Vagina (tissue), 2 donors: ENCODE measurements at regions not wholly inside any gene's neighbourhood (a gene's known extent, or its start where the extent isn't known, plus 50 kb on each side); places are given as distances from the start of the nearest gene placed in this dataset.

ENCODE experiments used
- DNase-seq, 2 donors: peaks; one replicate each; pipeline ENCODE4 v3.0.0-alpha.2; 2017; ENCODE audit errors: extremely low spot score in 2 of 2
- H3K27ac ChIP-seq: fragments of 200-600 bp; sonication (generic); one replicate; pipeline ENCODE4 v1.5.1; 2019
- H3K27me3 ChIP-seq: fragments of 200-600 bp; sonication (generic); one replicate; pipeline ENCODE4 v1.5.1; 2019
- H3K36me3 ChIP-seq, 2 donors: fragments of 200-600 bp; sonication (generic); one replicate each; pipeline ENCODE4 v1.5.1; 2017 to 2019
- H3K4me1 ChIP-seq: fragments of 200-600 bp; sonication (generic); one replicate; pipeline ENCODE4 v1.5.1; 2019
- H3K4me3 ChIP-seq, 2 donors: fragments of 200-600 bp; sonication (generic); 1 replicate in 1 of 2; 2 replicates in 1 of 2; pipeline ENCODE4 v1.5.1; 2016 to 2019
- H3K9me3 ChIP-seq: fragments of 200-600 bp; sonication (generic); one replicate; pipeline ENCODE4 v1.5.1; 2019
- CTCF ChIP-seq, 3 experiments: fragments of 450-650 bp in 2 of 3; fragments of 200-600 bp in 1 of 3; sonication (generic) in 1 of 3; IDR thresholded peaks; one replicate each; pipeline ENCODE4 v1.5.1; 2017 to 2019; ENCODE audit warnings: antibody characterized with exemption in 3 of 3, mild to moderate bottlenecking in 2 of 3, moderate library complexity in 2 of 3
- POLR2A ChIP-seq, 2 donors: fragments of 450-650 bp; IDR thresholded peaks; one replicate each; pipeline ENCODE4 v1.6.1; 2017; ENCODE audit warnings: antibody characterized with exemption in 2 of 2, mild to moderate bottlenecking in 2 of 2, moderate library complexity in 2 of 2
- POLR2AphosphoS5 ChIP-seq, 2 donors: sonication (generic); formaldehyde crosslinking; IDR thresholded peaks; one replicate each; pipeline ENCODE4 v1.9.0; 2017; ENCODE audit warnings: antibody characterized with exemption in 2 of 2, mild to moderate bottlenecking in 2 of 2, low read depth in 1 of 2; ENCODE audit not compliant: insufficient read depth in 1 of 2
- intact Hi-C: fragments of 100-400 bp; cut with DNase I; formaldehyde crosslinking; loops from one replicate; pipeline ENCODE4 v1.15.1; 2023

- no peak for DNase-seq
- no peaks in the 10 kb centered on the region for H3K4me1 ChIP-seq
- TF ChIP-seq POLR2AphosphoS5 (IDR thresholded peaks at IDR 0.05; ENCODE audit: insufficient read depth in 1 of 2, low read depth in 1 of 2) (no peak), CTCF (IDR thresholded peaks at IDR 0.05) (no peak), POLR2A (IDR thresholded peaks at IDR 0.05) (no peak)
- intact Hi-C loops, result no loop called here
- H3K9me3 ChIP-seq, result no peaks in the 10 kb centered on the region
- no peak overlapping the region for H3K4me3 ChIP-seq
- H3K27ac ChIP-seq, result no peak overlapping the region
- H3K36me3 ChIP-seq, result no peaks in the 10 kb centered on the region
- no peaks in the 10 kb centered on the region for H3K27me3 ChIP-seq
Measured at GRCh38 chr12:127998988-127999387, 268.0 kb upstream of the TMEM132C start.

GRCh38 chr12:128004383-128004938 lies 262.5 kb upstream of the TMEM132C start:
- intact Hi-C loops, result no loop called here
- DNase-seq, result no peak
- Histone ChIP-seq H3K36me3 (no peaks in the 10 kb centered on the region), H3K9me3 (no peaks in the 10 kb centered on the region), H3K4me3 (no peak overlapping the region), H3K27ac (no peak overlapping the region), H3K4me1 (no peaks in the 10 kb centered on the region), H3K27me3 (no peaks in the 10 kb centered on the region)
- no peak for TF ChIP-seq POLR2A (IDR thresholded peaks at IDR 0.05)
- no peak for TF ChIP-seq CTCF (IDR thresholded peaks at IDR 0.05)
- no peak for TF ChIP-seq POLR2AphosphoS5 (IDR thresholded peaks at IDR 0.05; ENCODE audit: insufficient read depth in 1 of 2, low read depth in 1 of 2)

GRCh38 chr12:128007250-128007649 lies 259.7 kb upstream of the TMEM132C start:
- H3K4me1 ChIP-seq, result no peaks in the 10 kb centered on the region
- intact Hi-C loops, result no loop called here
- no peaks in the 10 kb centered on the region for H3K9me3 ChIP-seq
- no peak overlapping the region for H3K4me3 ChIP-seq
- no peaks in the 10 kb centered on the region for H3K27me3 ChIP-seq
- TF ChIP-seq CTCF (IDR thresholded peaks at IDR 0.05) (no peak), POLR2AphosphoS5 (IDR thresholded peaks at IDR 0.05; ENCODE audit: insufficient read depth in 1 of 2, low read depth in 1 of 2) (no peak), POLR2A (IDR thresholded peaks at IDR 0.05) (no peak)
- H3K36me3 ChIP-seq, result no peaks in the 10 kb centered on the region
- DNase-seq, result no peak
- no peak overlapping the region for H3K27ac ChIP-seq

GRCh38 chr12:128008341-128008740 lies 258.6 kb upstream of the TMEM132C start:
- H3K4me1 ChIP-seq, result no peaks in the 10 kb centered on the region
- H3K27ac ChIP-seq, result no peak overlapping the region
- H3K9me3 ChIP-seq, result no peaks in the 10 kb centered on the region
- H3K36me3 ChIP-seq, result no peaks in the 10 kb centered on the region
- TF ChIP-seq POLR2AphosphoS5 (IDR thresholded peaks at IDR 0.05; ENCODE audit: insufficient read depth in 1 of 2, low read depth in 1 of 2) (no peak), POLR2A (IDR thresholded peaks at IDR 0.05) (no peak), CTCF (IDR thresholded peaks at IDR 0.05) (no peak)
- no peak for DNase-seq
- intact Hi-C loops, result no loop called here
- no peak overlapping the region for H3K4me3 ChIP-seq
- no peaks in the 10 kb centered on the region for H3K27me3 ChIP-seq

- no peak for TF ChIP-seq CTCF (IDR thresholded peaks at IDR 0.05)
- no peak for TF ChIP-seq POLR2AphosphoS5 (IDR thresholded peaks at IDR 0.05; ENCODE audit: insufficient read depth in 1 of 2, low read depth in 1 of 2)
- no peak for TF ChIP-seq POLR2A (IDR thresholded peaks at IDR 0.05)
- no peaks in the 10 kb centered on the region for H3K27me3 ChIP-seq
- no peak overlapping the region for H3K27ac ChIP-seq
- intact Hi-C loops, result no loop called here
- H3K36me3 ChIP-seq, result no peaks in the 10 kb centered on the region
- DNase-seq, result no peak
- no peak overlapping the region for H3K4me3 ChIP-seq
- H3K9me3 ChIP-seq, result no peaks in the 10 kb centered on the region
- no peaks in the 10 kb centered on the region for H3K4me1 ChIP-seq
Measured at GRCh38 chr12:128009108-128009507, 257.9 kb upstream of the TMEM132C start.
